Panc1 (cell line): ENCODE measurements at regions not wholly inside any gene's neighbourhood (a gene's known extent, or its start where the extent isn't known, plus 50 kb on each side); places are given as distances from the start of the nearest gene placed in this dataset.

Source experiments
- ATAC-seq: fragments of 200-7000 bp; cut with Tn5 transposase; 2 replicates; pipeline ENCODE4 v1.9.1; 2020; ENCODE audit warnings: mild to moderate bottlenecking, moderate library complexity
- BruUV-seq: library from RNA; stranded (reverse); fragments of 400-500 nt; replicated peaks from 2 replicates; lab custom pipeline; 2021; lab: Mats Ljungman, UMichigan
- CTCF ChIA-PET: fragments of 300-600 bp; sonication (Branson Sonifier 250); formaldehyde crosslinking; loops from one replicate; lab custom pipeline; 2022; ENCODE audit warnings: antibody characterized with exemption; lab: Charles Lee
- POLR2A ChIA-PET: fragments of 300-600 bp; sonication (Branson Sonifier 250); formaldehyde crosslinking; loops from one replicate; lab custom pipeline; 2022; ENCODE audit warnings: antibody characterized with exemption; lab: Charles Lee
- DNase-seq: peaks from one replicate; pipeline ENCODE4 v3.0.0-alpha.2; 2010; ENCODE audit warnings: low read depth, low spot score
- H3K27ac ChIP-seq: 2 replicates; pipeline ENCODE4 v1.5.1; 2011; ENCODE audit warnings: mild to moderate bottlenecking, low read length, inconsistent platforms
- H3K27me3 ChIP-seq: fragments of 200-500 bp; sonication (Bioruptor generic); 2 replicates; pipeline ENCODE4 v1.6.0; 2014; ENCODE audit warnings: low read length, inconsistent platforms; ENCODE audit not compliant: control insufficient read depth, insufficient read depth
- H3K36me3 ChIP-seq: fragments of 200-500 bp; sonication (Bioruptor generic); 2 replicates; pipeline ENCODE4 v1.5.1; 2014; ENCODE audit warnings: inconsistent platforms, mild to moderate bottlenecking, low read length, moderate library complexity; ENCODE audit not compliant: control insufficient read depth, insufficient read depth
- H3K4me1 ChIP-seq: 2 replicates; pipeline ENCODE4 v1.5.1; 2011; ENCODE audit warnings: inconsistent platforms, mild to moderate bottlenecking, low read length, moderate library complexity; ENCODE audit not compliant: control insufficient read depth, insufficient read depth
- H3K4me3 ChIP-seq, 2 experiments: 2 replicates each; pipeline ENCODE4 v1.5.1; 2011 to 2012; ENCODE audit warnings: low read depth in 2 of 2, low read length in 2 of 2, mild to moderate bottlenecking in 2 of 2, inconsistent platforms in 1 of 2, moderate library complexity in 1 of 2
- H3K9me3 ChIP-seq: fragments of 200-500 bp; sonication (Bioruptor generic); 2 replicates; pipeline ENCODE4 v1.5.1; 2014; ENCODE audit warnings: low read depth, mild to moderate bottlenecking, inconsistent platforms, low read length, moderate library complexity; ENCODE audit not compliant: control insufficient read depth, insufficient read depth
- CTCF ChIP-seq: fragments of 450-650 bp; IDR thresholded peaks from 2 replicates; pipeline ENCODE4 v1.5.1; 2017; ENCODE audit warnings: mild to moderate bottlenecking
- POLR2AphosphoS5 ChIP-seq: IDR thresholded peaks from 2 replicates; pipeline ENCODE4 v1.6.1; 2012; ENCODE audit warnings: mild to moderate bottlenecking, low read depth, low read length, moderate library complexity
- REST ChIP-seq, 2 experiments: IDR thresholded peaks; 2 replicates each; pipeline ENCODE4 v1.6.1; 2011 to 2012; ENCODE audit warnings: low read depth in 2 of 2, control low read depth in 1 of 2, low read length in 1 of 2, mild to moderate bottlenecking in 1 of 2, moderate library complexity in 1 of 2; ENCODE audit not compliant: insufficient read depth in 1 of 2
- SIN3A ChIP-seq: IDR thresholded peaks from 2 replicates; pipeline ENCODE4 v1.6.1; 2012; ENCODE audit warnings: low read depth, mild to moderate bottlenecking, low read length, moderate library complexity, borderline replicate concordance; ENCODE audit not compliant: insufficient read depth
- TCF7L2 ChIP-seq: IDR thresholded peaks from 2 replicates; pipeline ENCODE4 v1.6.1; 2011; ENCODE audit warnings: mild to moderate bottlenecking, low read depth, low read length, inconsistent platforms
- in situ Hi-C: cut with HindIII; loops from 2 replicates; pipeline ENCODE4 v1.10.0; 2016; ENCODE audit warnings: low sequenced_read_pairs, low pct_unique_long_range_greater_than_20kb
- intact Hi-C: fragments of 100-400 bp; cut with micrococcal nuclease; formaldehyde crosslinking; loops from one replicate; pipeline ENCODE4 v1.10.0; 2022; ENCODE audit not compliant: unreplicated experiment

- no peak for DNase-seq
- CTCF ChIA-PET = no interaction called here
- Histone ChIP-seq H3K4me1 (no peaks in the 10 kb centered on the region), H3K36me3 (no peaks in the 10 kb centered on the region), H3K27ac (no peak overlapping the region), H3K4me3 (no peak overlapping the region), H3K9me3 (no peaks in the 10 kb centered on the region), H3K27me3 (peaks cover 4% of the 10 kb centered on the region; the same call in 1 of the 2 replicates)
- POLR2A ChIA-PET = no interaction called here
- intact Hi-C loops (no loop called here), in situ Hi-C loops (no loop called here)
- TF ChIP-seq REST (IDR thresholded peaks at IDR 0.05; ENCODE audit: insufficient read depth in 1 of 2, low read depth in 2 of 2, low read length in 1 of 2) = no peak
- no peak for TF ChIP-seq SIN3A
- TF ChIP-seq POLR2AphosphoS5 = no peak
- no peak for TF ChIP-seq TCF7L2
- no peak for TF ChIP-seq CTCF
- no peak for ATAC-seq
- BruUV-seq = no TSS peak
Measured at GRCh38 chr12:107832441-107832840, 57.9 kb downstream of the ASCL4 start.

- no peak for DNase-seq
Measured at GRCh38 chr12:107840186-107840585, 65.7 kb downstream of the ASCL4 start.

More at GRCh38 chr12:107840186-107840585, 65.7 kb downstream of the ASCL4 start:
- ATAC-seq = no peak
- Histone ChIP-seq H3K36me3 (no peaks in the 10 kb centered on the region), H3K27ac (no peak overlapping the region), H3K4me3 (no peak overlapping the region), H3K27me3 (peaks cover 13% of the 10 kb centered on the region), H3K4me1 (no peaks in the 10 kb centered on the region), H3K9me3 (no peaks in the 10 kb centered on the region)
- BruUV-seq = no TSS peak
- TF ChIP-seq SIN3A (no peak), POLR2AphosphoS5 (no peak), CTCF (no peak), REST (IDR thresholded peaks at IDR 0.05; ENCODE audit: insufficient read depth in 1 of 2, low read depth in 2 of 2, low read length in 1 of 2) (no peak), TCF7L2 (no peak)
- ChIA-PET POLR2A (no interaction called here), CTCF (no interaction called here)
- intact Hi-C loops = no loop called here
- in situ Hi-C loops = no loop called here
